ENCODE measurements at regions not wholly inside any gene's neighbourhood (a gene's known extent, or its start where the extent isn't known, plus 50 kb on each side); places are given as distances from the start of the nearest gene placed in this dataset.

GRCh38 chr6:90397047-90397446 is 100.4 kb upstream of the BACH2 start:
- POLR2A ChIA-PET: no interaction called here
- CTCF ChIA-PET: interaction anchor here (2.0 to 3.1 kb wide), 3 partner anchors 8 to 457 kb away, joined by 6 to 14 read pairs (median 8); no protein-coding TSS in a partner anchor
- no peak for TF ChIP-seq CTCF (IDR thresholded peaks at IDR 0.05; ENCODE audit: insufficient read depth, low read length, missing control alignments)
- DNase-seq (ENCODE audit: low read depth, low spot score): no peak
- H3K4me3 ChIP-seq (ENCODE audit: low read depth, low read length): no peak overlapping the region

- H3K4me3 ChIP-seq (ENCODE audit: low read depth, low read length): no peak overlapping the region
- ChIA-PET CTCF (interaction anchor here (0.6 to 4.2 kb wide), 67 partner anchors 9 to 452 kb away, joined by 3 to 63 read pairs (median 5); partner anchors contain the start of gene BACH2), POLR2A (no interaction called here)
- DNase-seq (ENCODE audit: low read depth, low spot score): no peak
- TF ChIP-seq CTCF (IDR thresholded peaks at IDR 0.05; ENCODE audit: insufficient read depth, low read length, missing control alignments): peak; percentile 72
These were observed 96.7 kb upstream of the BACH2 start for GRCh38 chr6:90393232-90393884.

- DNase-seq (ENCODE audit: low read depth, low spot score): no peak
- CTCF ChIA-PET: interaction anchor here (0.8 to 4.2 kb wide), 7 partner anchors 8 to 450 kb away, joined by 3 to 63 read pairs (median 7); no protein-coding TSS in a partner anchor
- no peak for TF ChIP-seq CTCF (IDR thresholded peaks at IDR 0.05; ENCODE audit: insufficient read depth, low read length, missing control alignments)
- no peak overlapping the region for H3K4me3 ChIP-seq (ENCODE audit: low read depth, low read length)
- POLR2A ChIA-PET: no interaction called here
These were observed 93.7 kb upstream of the BACH2 start for GRCh38 chr6:90390379-90390778.

GRCh38 chr6:90388395-90388794 is 91.8 kb upstream of the BACH2 start:
- ChIA-PET CTCF (interaction anchor here (1.2 to 3.1 kb wide), 6 partner anchors 10 to 448 kb away, joined by 3 to 14 read pairs (median 6); no protein-coding TSS in a partner anchor), POLR2A (no interaction called here)
- H3K4me3 ChIP-seq (ENCODE audit: low read depth, low read length): no peak overlapping the region
- no peak for DNase-seq (ENCODE audit: low read depth, low spot score)
- TF ChIP-seq CTCF (IDR thresholded peaks at IDR 0.05; ENCODE audit: insufficient read depth, low read length, missing control alignments): no peak

GRCh38 chr6:90387826-90388225 is 91.2 kb upstream of the BACH2 start:
- ChIA-PET POLR2A (no interaction called here), CTCF (interaction anchor here (1.2 to 3.1 kb wide), 5 partner anchors 9 to 448 kb away, joined by 3 to 14 read pairs (median 4); no protein-coding TSS in a partner anchor)
- no peak for TF ChIP-seq CTCF (IDR thresholded peaks at IDR 0.05; ENCODE audit: insufficient read depth, low read length, missing control alignments)

GRCh38 chr6:90387383-90387775 is 90.7 kb upstream of the BACH2 start:
- ChIA-PET POLR2A (no interaction called here), CTCF (interaction anchor here (1.2 to 3.1 kb wide), 4 partner anchors 9 to 447 kb away, joined by 3 to 14 read pairs (median 8); no protein-coding TSS in a partner anchor)
- no peak overlapping the region for H3K4me3 ChIP-seq (ENCODE audit: low read depth, low read length)
- TF ChIP-seq CTCF (IDR thresholded peaks at IDR 0.05; ENCODE audit: insufficient read depth, low read length, missing control alignments): no peak
- DNase-seq (ENCODE audit: low read depth, low spot score): no peak

More at GRCh38 chr6:90387826-90388225, 91.2 kb upstream of the BACH2 start:
- DNase-seq (ENCODE audit: low read depth, low spot score): no peak
- no peak overlapping the region for H3K4me3 ChIP-seq (ENCODE audit: low read depth, low read length)
